ENCODE measurements at regions not wholly inside any gene's neighbourhood (a gene's known extent, or its start where the extent isn't known, plus 50 kb on each side); places are given as distances from the start of the nearest gene placed in this dataset.

DNA sequence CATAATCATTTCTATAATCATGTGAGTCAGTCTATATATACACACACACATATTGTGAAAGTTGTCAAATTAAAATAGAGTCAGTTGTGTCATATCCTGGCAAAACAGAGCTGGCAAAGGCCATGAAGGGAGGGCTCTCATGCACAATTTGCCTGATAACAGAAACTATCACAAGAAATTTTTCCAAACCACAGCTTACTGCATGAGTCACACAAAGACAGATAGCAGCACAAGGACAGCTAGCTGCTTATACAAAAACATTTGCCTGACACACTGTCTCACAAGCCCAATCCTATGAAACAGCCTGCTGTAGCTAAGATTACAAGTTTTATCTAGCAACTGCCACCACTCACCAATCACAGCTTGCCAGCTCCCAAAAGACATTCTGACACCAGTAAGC, 848.5 kb upstream of the MAN1A1 start:
- TF ChIP-seq, protein P1, sequence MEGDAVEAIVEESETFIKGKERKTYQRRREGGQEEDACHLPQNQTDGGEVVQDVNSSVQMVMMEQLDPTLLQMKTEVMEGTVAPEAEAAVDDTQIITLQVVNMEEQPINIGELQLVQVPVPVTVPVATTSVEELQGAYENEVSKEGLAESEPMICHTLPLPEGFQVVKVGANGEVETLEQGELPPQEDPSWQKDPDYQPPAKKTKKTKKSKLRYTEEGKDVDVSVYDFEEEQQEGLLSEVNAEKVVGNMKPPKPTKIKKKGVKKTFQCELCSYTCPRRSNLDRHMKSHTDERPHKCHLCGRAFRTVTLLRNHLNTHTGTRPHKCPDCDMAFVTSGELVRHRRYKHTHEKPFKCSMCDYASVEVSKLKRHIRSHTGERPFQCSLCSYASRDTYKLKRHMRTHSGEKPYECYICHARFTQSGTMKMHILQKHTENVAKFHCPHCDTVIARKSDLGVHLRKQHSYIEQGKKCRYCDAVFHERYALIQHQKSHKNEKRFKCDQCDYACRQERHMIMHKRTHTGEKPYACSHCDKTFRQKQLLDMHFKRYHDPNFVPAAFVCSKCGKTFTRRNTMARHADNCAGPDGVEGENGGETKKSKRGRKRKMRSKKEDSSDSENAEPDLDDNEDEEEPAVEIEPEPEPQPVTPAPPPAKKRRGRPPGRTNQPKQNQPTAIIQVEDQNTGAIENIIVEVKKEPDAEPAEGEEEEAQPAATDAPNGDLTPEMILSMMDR (IDR thresholded peaks at IDR 0.05; ENCODE audit: insufficient read depth, low read length, missing control alignments): no peak
- no peak overlapping the region for H3K4me3 ChIP-seq (ENCODE audit: low read depth, low read length)
- CTCF ChIA-PET: no interaction called here
- DNase-seq (ENCODE audit: low read depth, low spot score): no peak
- POLR2A ChIA-PET: no interaction called here

DNA sequence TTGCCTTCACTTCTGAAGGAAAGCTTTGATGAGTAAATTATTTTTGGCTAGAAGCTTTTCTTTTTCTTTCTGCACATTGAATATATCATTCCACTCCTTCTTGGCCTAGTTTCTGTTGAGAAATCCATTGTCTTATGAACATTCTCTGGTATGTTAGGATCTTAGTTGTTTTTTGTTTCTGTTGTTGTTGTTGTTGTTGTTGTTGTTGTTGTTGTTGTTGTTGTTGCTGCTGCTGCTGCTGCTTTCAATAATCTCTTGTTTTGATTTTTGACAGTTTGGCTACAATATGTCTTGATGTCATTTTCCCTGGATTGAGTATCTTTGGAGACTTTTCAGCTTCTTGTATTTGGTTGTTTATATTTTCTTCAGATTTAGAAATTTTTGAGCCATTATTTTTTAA, 836.5 kb upstream of the MAN1A1 start:
- no peak overlapping the region for H3K4me3 ChIP-seq (ENCODE audit: low read depth, low read length)
- TF ChIP-seq, protein P1 (IDR thresholded peaks at IDR 0.05; ENCODE audit: insufficient read depth, low read length, missing control alignments): no peak
- CTCF ChIA-PET: no interaction called here
- DNase-seq (ENCODE audit: low read depth, low spot score): no peak
- POLR2A ChIA-PET: no interaction called here

DNA sequence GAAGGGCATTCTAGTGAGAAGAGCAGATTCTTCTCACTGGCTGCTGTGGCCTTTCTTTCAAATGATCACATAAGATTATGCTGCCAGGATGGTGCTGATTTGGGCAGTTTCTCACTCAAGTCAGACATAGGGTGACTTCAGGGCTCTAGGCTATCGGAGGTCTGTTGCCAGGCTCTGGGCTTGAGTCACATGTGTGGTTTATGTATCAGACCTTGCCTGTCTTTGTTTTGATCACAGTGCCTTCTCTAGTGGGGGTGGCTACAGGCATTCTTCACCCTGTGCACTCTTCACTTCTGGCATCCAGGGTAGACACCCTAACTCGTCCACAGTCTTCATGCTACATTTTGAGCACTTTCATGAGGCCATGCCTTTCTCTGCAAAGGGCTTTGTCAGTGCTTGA, 823.7 kb upstream of the MAN1A1 start:
- POLR2A ChIA-PET: no interaction called here
- CTCF ChIA-PET: no interaction called here
- TF ChIP-seq, protein P1 (IDR thresholded peaks at IDR 0.05; ENCODE audit: insufficient read depth, low read length, missing control alignments): no peak

DNA sequence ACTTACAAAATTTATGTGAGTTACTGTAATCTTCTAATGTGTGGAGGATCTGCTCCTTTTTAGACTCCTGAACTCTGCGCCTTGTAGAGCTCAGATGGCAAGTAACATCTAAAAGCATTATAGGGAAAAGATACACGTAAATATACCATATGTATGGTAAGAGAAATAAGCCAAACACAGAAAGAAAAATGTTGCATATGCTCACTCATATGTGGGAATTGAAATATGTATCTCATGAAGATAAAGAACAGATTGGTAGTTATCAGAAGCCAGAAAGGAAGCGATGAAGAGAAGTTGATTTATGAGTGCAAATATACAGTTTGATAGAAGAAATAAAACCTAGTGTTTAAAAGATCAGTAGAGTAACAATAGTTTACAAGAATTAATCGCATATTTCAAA, 815.0 kb upstream of the MAN1A1 start:
- no peak overlapping the region for H3K4me3 ChIP-seq (ENCODE audit: low read depth, low read length)
- POLR2A ChIA-PET: no interaction called here
- no peak for DNase-seq (ENCODE audit: low read depth, low spot score)
- CTCF ChIA-PET: no interaction called here
- TF ChIP-seq, protein P1 (IDR thresholded peaks at IDR 0.05; ENCODE audit: insufficient read depth, low read length, missing control alignments): no peak

More for the DNA sequence above, 823.7 kb upstream of the MAN1A1 start:
- H3K4me3 ChIP-seq (ENCODE audit: low read depth, low read length): no peak overlapping the region
- DNase-seq (ENCODE audit: low read depth, low spot score): no peak

DNA sequence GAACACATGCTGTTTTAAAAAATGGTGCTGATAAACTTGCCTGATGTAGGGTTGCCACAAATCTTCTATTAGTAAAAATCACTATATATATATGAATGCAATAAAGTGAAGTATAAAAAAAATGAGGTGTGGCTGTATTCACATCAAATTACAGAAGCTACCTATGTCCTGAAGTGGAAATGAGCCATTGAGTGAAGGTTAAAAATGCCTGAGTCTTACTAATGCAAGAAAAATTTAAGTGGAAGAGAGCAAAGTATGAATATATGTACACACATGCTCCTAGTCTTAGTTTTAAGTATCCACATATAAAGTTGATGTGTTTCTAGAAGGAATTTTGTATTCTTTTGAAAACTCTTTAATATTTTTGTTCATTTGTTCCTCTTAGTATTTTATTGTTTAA, 808.3 kb upstream of the MAN1A1 start:
- ChIA-PET POLR2A (no interaction called here), CTCF (no interaction called here)
- no peak overlapping the region for H3K4me3 ChIP-seq (ENCODE audit: low read depth, low read length)
- TF ChIP-seq, protein P1 (IDR thresholded peaks at IDR 0.05; ENCODE audit: insufficient read depth, low read length, missing control alignments): no peak
- no peak for DNase-seq (ENCODE audit: low read depth, low spot score)

DNA sequence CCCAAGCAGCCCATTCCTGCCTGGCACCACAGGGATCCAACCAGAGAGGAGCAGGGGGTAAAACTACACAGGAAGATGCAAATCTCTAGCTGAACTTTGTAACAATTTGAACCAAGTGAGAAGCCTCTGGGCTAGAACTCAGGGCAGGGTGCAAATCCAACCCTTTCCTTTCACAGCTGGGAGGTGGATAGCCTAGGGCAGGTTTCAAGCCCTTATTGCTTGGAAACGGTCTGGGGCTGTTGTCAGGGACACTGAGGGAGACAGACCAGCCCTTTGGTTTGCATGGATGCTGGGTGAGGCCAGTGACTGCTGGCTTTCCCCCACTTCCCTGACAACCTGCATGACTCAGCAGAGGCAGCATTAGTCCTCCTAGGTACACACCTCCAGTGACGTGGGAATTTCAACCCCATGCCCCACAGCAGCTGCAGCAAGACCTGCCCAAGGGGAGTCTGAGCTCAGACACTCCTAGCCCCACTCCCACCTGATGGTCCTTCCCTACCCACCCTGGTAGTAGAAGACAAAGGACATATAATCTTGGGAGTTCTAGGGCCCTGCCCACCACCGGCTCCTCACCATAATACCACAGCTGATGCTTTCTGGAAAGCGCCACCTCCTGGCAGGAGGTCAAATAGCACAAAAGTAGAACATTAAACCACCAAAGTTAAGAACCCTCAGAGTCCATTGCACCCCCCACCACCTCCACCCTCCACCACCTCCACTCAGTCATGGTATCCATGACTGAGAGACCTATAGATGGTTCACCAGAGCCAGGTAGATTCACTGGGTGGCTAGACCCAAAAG, 797.7 kb upstream of the MAN1A1 start:
- TF ChIP-seq, protein P1 (IDR thresholded peaks at IDR 0.05; ENCODE audit: insufficient read depth, low read length, missing control alignments): no peak
- POLR2A ChIA-PET: no interaction called here
- no peak for DNase-seq (ENCODE audit: low read depth, low spot score)
- CTCF ChIA-PET: no interaction called here
- no peak overlapping the region for H3K4me3 ChIP-seq (ENCODE audit: low read depth, low read length)

Measured in AG04449 (cell line).